ENCODE measurements at regions not wholly inside any gene's neighbourhood (a gene's known extent, or its start where the extent isn't known, plus 50 kb on each side); places are given as distances from the start of the nearest gene placed in this dataset.

DNA sequence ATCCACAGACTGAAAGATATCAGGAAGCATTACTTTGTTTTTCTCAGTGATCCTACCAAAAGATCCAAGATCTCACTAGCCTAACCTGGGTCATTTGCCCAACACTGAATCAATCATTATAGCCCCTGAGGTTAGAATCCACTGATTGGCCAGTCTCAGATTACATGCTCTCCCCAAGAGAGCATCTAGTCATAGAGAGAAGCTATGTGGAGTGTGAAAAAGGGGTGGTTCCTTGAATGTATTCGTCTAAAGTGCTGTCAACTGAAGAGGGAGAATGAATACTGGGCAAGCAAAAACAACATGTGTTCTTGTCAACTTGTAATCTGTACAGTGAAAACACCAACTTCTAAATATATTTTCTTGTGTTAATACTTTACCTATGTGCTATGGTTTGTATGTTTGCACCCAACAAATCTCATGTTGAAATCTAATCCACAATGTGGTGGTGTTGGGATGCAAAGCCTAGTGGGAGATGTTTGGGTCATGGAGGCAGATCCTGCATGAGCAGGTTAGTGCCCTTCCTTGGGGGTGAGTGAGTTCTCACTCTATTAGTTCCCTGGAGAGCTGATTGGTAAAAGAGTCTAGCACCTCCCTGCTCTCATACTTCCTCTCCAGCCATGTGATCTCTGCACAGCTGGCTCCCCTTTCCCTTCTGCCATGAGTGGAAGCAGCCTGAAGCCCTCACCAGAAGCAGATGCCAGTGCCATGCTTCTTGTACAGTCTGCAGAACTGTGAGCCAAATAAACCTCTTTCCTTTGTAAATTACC is 60.3 kb upstream of the PJA2 start:
- TF ChIP-seq, protein P1, sequence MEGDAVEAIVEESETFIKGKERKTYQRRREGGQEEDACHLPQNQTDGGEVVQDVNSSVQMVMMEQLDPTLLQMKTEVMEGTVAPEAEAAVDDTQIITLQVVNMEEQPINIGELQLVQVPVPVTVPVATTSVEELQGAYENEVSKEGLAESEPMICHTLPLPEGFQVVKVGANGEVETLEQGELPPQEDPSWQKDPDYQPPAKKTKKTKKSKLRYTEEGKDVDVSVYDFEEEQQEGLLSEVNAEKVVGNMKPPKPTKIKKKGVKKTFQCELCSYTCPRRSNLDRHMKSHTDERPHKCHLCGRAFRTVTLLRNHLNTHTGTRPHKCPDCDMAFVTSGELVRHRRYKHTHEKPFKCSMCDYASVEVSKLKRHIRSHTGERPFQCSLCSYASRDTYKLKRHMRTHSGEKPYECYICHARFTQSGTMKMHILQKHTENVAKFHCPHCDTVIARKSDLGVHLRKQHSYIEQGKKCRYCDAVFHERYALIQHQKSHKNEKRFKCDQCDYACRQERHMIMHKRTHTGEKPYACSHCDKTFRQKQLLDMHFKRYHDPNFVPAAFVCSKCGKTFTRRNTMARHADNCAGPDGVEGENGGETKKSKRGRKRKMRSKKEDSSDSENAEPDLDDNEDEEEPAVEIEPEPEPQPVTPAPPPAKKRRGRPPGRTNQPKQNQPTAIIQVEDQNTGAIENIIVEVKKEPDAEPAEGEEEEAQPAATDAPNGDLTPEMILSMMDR (IDR thresholded peaks at IDR 0.05 in 8 of 11, conservative IDR thresholded peaks at IDR 0.05 in 3 of 11), result no peak
- TF ChIP-seq POLR2AphosphoS5 (IDR thresholded peaks at IDR 0.05), result no peak

All from spleen (tissue), 7 donors.